PFSK-1 (cell line): ENCODE measurements at regions not wholly inside any gene's neighbourhood (a gene's known extent, or its start where the extent isn't known, plus 50 kb on each side); places are given as distances from the start of the nearest gene placed in this dataset.

Experiments
- FOXP2 ChIP-seq: optimal IDR thresholded peaks from 2 replicates; pipeline ENCODE3; 2011; ENCODE audit warnings: borderline replicate concordance, control low read depth, inconsistent platforms; ENCODE audit not compliant: insufficient read depth; ENCODE audit errors: extremely low read length, extremely low read depth
- POLR2AphosphoS5 ChIP-seq: IDR thresholded peaks from 2 replicates; pipeline ENCODE4 v1.6.1; 2012; ENCODE audit warnings: low read depth, mild to moderate bottlenecking, control low read depth, low read length, moderate library complexity
- SIN3A ChIP-seq: IDR thresholded peaks from 2 replicates; pipeline ENCODE4 v1.6.1; 2012; ENCODE audit warnings: mild to moderate bottlenecking, low read length, moderate library complexity, borderline replicate concordance; ENCODE audit not compliant: insufficient read depth
- TAF1 ChIP-seq: IDR thresholded peaks from 2 replicates; pipeline ENCODE4 v1.6.1; 2012; ENCODE audit warnings: low read length, control low read depth, borderline replicate concordance; ENCODE audit not compliant: insufficient read depth
- TF ChIP-seq, protein P1 (sequence below), 2 experiments: IDR thresholded peaks; 2 replicates each; pipeline versions ENCODE4 v1.6.1 to v1.8.0; 2011 to 2012; ENCODE audit warnings: low read depth in 2 of 2, low read length in 2 of 2, control low read depth in 1 of 2, inconsistent platforms in 1 of 2, mild to moderate bottlenecking in 1 of 2, moderate library complexity in 1 of 2; ENCODE audit not compliant: insufficient read depth in 1 of 2

DNA sequence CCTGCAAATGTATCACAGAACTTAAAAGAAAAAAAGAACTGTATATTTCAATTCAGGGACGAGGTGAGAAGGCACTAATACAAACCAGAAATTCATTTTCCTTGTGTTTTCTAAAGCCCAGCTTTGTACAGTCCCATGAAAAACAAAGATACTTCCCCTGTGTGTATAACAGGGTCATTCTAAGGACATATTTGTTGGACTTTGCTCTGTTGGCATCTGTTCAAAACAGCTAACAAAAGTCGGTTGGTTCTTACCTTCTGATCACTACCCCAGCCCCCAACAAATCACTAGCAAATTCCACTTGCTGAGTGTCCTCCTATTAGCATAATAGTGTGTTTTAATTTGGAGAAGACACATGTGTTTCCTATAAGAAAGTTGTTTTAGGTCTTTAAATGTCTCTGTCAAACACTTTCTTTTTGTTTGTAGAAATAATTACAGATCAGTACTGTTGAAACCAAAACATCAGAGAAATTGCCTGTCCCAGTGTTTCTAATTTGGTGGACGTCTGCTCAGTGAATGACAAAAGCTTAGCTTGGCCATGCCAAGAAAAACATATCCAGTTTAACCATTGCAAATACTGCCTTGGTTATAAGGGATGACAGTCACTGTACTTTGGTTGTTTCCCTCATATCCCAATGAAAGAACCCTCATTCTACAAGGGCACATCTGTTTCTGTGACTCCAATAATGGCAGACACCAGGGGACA is 480.5 kb downstream of the EBF1 start:
- TF ChIP-seq SIN3A (no peak), FOXP2 (no peak), POLR2AphosphoS5 (no peak), TAF1 (no peak)
- TF ChIP-seq, protein P1, sequence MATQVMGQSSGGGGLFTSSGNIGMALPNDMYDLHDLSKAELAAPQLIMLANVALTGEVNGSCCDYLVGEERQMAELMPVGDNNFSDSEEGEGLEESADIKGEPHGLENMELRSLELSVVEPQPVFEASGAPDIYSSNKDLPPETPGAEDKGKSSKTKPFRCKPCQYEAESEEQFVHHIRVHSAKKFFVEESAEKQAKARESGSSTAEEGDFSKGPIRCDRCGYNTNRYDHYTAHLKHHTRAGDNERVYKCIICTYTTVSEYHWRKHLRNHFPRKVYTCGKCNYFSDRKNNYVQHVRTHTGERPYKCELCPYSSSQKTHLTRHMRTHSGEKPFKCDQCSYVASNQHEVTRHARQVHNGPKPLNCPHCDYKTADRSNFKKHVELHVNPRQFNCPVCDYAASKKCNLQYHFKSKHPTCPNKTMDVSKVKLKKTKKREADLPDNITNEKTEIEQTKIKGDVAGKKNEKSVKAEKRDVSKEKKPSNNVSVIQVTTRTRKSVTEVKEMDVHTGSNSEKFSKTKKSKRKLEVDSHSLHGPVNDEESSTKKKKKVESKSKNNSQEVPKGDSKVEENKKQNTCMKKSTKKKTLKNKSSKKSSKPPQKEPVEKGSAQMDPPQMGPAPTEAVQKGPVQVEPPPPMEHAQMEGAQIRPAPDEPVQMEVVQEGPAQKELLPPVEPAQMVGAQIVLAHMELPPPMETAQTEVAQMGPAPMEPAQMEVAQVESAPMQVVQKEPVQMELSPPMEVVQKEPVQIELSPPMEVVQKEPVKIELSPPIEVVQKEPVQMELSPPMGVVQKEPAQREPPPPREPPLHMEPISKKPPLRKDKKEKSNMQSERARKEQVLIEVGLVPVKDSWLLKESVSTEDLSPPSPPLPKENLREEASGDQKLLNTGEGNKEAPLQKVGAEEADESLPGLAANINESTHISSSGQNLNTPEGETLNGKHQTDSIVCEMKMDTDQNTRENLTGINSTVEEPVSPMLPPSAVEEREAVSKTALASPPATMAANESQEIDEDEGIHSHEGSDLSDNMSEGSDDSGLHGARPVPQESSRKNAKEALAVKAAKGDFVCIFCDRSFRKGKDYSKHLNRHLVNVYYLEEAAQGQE (IDR thresholded peaks at IDR 0.05; ENCODE audit: insufficient read depth in 1 of 2, low read depth in 2 of 2, low read length in 2 of 2): no peak

DNA sequence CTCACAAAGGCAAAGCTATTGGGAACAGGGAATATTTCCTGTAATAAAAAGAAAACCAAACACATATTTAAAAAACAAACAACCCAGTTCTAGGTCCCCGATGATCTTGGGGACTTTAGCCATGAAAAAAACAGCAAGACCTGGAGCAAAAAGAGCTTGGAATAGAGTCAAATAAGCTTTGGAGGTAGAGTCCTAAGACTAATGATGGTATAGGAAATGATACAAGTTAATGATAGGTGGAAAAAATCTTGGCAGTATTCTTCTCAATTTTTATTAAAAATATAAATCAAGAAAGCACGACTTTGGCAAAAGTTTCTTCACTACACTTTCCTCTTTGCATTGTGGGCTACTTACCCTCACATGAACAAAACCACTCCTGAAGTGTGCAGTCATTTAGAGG is 481.5 kb downstream of the EBF1 start:
- TF ChIP-seq POLR2AphosphoS5: no peak
- no peak for TF ChIP-seq FOXP2

DNA sequence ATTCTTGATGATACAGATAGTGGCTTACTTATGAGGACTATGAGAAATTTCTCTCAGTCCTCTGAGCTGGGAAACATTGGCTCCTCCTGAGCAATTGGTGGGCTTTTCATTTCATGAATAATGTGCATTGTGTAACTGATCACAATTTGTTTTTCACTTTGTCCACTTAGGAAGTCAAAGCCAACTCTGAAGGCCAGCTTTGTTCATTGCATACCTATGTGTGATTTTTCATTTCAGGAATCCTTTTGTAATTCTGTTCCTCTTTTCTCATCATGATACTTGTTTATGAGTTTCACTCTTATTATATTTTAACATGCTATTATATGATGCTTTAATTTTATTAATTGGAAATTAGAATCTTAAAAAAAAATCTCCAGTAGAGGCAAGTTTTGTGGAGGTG is 483.0 kb downstream of the EBF1 start:
- TF ChIP-seq FOXP2: no peak
- TF ChIP-seq SIN3A: no peak
- TF ChIP-seq POLR2AphosphoS5: no peak
- TF ChIP-seq TAF1: no peak
- TF ChIP-seq, protein P1 (IDR thresholded peaks at IDR 0.05; ENCODE audit: insufficient read depth in 1 of 2, low read depth in 2 of 2, low read length in 2 of 2): no peak

DNA sequence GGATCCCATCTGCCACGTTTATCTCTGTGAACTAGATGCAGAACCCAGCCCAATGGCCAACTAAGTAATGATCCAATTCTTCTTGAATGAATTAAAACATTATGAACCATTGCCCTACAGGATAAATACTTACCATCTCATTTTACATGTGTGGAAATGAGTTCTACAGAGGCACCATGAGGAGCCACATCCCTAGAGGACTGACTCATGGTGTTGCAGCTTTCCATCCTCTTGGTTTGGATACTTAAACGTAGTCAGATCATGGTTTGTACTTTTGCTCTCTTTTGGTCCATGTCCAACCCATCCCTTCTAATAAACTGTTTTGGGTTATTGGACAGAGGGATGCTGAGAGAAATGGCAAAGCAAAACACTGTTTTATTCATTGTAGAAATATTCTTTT is 484.8 kb downstream of the EBF1 start:
- no peak for TF ChIP-seq TAF1
- no peak for TF ChIP-seq FOXP2

DNA sequence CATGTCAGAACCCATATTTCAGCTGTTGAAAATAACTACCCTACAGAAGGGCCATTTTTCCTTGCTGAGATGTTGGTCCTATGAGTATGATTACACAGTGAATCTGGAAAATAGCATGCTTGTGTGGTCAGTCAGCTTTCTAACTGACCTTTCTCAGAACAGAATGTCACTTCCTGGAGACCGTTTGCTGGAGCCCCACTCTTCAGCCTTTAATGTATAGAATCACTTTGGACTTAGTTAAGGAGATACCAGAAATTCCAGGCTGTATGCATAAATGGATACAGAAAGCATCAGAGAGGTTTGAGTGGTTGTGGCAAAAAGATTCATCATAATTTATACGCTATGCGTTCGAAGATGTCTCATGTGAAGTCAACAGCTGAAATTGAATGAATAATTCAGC is 488.1 kb downstream of the EBF1 start:
- TF ChIP-seq TAF1 (no peak), POLR2AphosphoS5 (no peak), SIN3A (no peak), FOXP2 (no peak)
- TF ChIP-seq, protein P1 (IDR thresholded peaks at IDR 0.05; ENCODE audit: insufficient read depth in 1 of 2, low read depth in 2 of 2, low read length in 2 of 2): no peak

DNA sequence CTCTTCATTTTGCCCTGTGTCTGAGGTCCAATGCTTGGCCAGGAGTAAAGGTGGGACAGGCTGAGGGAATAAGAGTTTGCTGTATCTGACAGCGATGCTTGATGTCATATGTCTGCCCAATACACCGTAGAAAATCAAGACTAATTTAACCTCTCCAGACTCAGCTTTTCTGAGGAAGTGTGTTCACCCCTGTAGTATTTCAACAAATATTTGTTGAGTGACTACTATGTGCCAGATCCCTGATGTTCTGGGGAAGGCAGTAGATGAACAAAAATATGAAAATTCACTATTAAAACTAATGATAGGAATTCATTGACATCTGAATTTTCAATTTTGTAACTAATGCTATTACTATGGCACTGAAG is 489.7 kb downstream of the EBF1 start:
- TF ChIP-seq FOXP2 (no peak), TAF1 (no peak), SIN3A (no peak), POLR2AphosphoS5 (no peak)
- TF ChIP-seq, protein P1 (IDR thresholded peaks at IDR 0.05; ENCODE audit: insufficient read depth in 1 of 2, low read depth in 2 of 2, low read length in 2 of 2): no peak
